ENCODE measurements at regions not wholly inside any gene's neighbourhood (a gene's known extent, or its start where the extent isn't known, plus 50 kb on each side); places are given as distances from the start of the nearest gene placed in this dataset.

DNA sequence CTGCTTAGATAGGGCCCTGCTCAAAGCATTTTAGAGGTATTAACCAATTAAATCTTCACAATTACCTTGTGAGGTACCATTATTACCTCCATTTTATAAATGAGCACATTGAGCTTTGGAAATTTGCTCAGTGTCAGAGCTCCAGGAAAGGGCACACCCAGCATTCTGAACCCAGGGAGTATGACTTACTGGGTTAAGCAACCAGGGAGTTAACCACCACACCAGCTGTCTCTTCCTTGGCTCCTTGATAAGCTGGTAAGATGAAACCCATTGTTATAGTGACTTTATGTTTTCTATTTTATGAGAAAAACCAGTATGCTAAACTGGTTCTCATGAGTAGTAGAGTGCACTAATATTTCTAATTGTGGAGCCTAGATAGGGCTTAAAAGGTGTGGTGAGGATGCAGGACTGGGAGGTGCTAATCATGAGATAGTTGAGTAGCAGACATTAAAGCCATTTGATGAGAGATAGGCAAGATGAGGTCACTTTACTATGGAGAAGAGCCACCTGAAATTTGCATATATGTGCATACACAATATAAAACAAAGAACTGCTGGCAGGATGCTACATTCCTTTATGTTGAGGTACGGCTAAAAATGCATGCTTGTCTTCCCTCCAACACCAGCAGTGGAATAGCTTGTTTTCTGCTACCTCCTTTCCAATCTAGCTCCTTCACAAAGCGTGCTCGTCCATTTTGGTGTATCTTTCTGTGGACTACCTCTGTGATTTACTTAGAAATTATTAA lies 556.1 kb downstream of the SPRY1 start:
- DNase-seq, result peak; percentile 74
- H3K27me3 ChIP-seq (replicated peaks; ENCODE audit: insufficient read depth), result no peaks in the 10 kb centered on the region
- peak overlapping the region; percentile 50 for H3K27ac ChIP-seq
- in situ Hi-C loops (cut with MboI), result no loop called here
- H2AFZ ChIP-seq, result peak overlapping the region; percentile 38
- no peaks in the 10 kb centered on the region for H4K20me1 ChIP-seq (ENCODE audit: insufficient read depth)
- H3K4me1 ChIP-seq (ENCODE audit: insufficient read depth), result peaks cover 22% of the 10 kb centered on the region
- no peak overlapping the region for H3K9ac ChIP-seq
- no peaks in the 10 kb centered on the region for H3K9me3 ChIP-seq (ENCODE audit: low read depth)
- H3K9me2 ChIP-seq (ENCODE audit: insufficient read depth), result peaks cover 3% of the 10 kb centered on the region; the same call in 1 of the 2 replicates
- H3K36me3 ChIP-seq (ENCODE audit: low read depth), result no peaks in the 10 kb centered on the region
- H3K79me2 ChIP-seq (ENCODE audit: insufficient read depth), result no peaks in the 10 kb centered on the region
- no peak for TF ChIP-seq EZH2phosphoT487 (IDR thresholded peaks at IDR 0.05; ENCODE audit: insufficient read depth, low read depth)
- TF ChIP-seq EZH2 (IDR thresholded peaks at IDR 0.05; ENCODE audit: insufficient read depth, poor library complexity, severe bottlenecking), result no peak
- peaks cover 20% of the 10 kb centered on the region for H3F3A ChIP-seq (ENCODE audit: insufficient read depth)
- WGBS, 2 experiments (ENCODE audit: low coverage in 1 of 2, low lambda C conversion rate in 2 of 2, missing lambda C conversion rate in 2 of 2), result 23% methylated on average over 3 of the region's 3 CpGs
- peak overlapping the region; percentile 50 for H3K4me2 ChIP-seq (ENCODE audit: unreplicated experiment)
- H3K4me3 ChIP-seq, result 0 out of 2 replicates have a peak overlapping the region, but pooled peaks have one; percentile 42

DNA sequence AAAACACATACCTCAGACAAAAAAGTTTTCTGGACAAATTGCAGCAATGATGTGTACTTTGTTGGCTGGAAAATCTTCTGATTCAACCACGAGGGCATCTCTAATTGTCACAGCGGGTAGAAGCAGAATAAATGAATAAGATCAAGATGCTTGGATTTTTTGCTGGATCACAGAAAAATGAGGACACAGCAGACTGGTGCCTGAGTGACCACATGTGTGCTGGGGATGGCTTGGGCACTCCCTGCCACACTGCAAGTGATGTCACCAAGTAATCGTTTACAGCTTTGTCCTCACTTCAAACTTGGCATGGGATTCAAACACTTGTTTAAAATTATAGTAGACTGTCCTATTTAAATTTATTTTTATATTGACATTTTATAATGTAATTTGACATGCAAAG lies 557.0 kb downstream of the SPRY1 start:
- Histone ChIP-seq H2AFZ (peak overlapping the region; percentile 38), H3K27me3 (replicated peaks; ENCODE audit: insufficient read depth) (no peaks in the 10 kb centered on the region), H3K79me2 (ENCODE audit: insufficient read depth) (no peaks in the 10 kb centered on the region), H3K9me2 (ENCODE audit: insufficient read depth) (peaks cover 3% of the 10 kb centered on the region; the same call in 1 of the 2 replicates), H3K4me3 (peak overlapping the region; percentile 42; the same call in 1 of the 2 replicates), H3K27ac (peak overlapping the region; percentile 50), H3K9ac (no peak overlapping the region), H3K4me1 (ENCODE audit: insufficient read depth) (peaks cover 22% of the 10 kb centered on the region), H3K9me3 (ENCODE audit: low read depth) (no peaks in the 10 kb centered on the region), H4K20me1 (ENCODE audit: insufficient read depth) (no peaks in the 10 kb centered on the region), H3K36me3 (ENCODE audit: low read depth) (no peaks in the 10 kb centered on the region), H3F3A (ENCODE audit: insufficient read depth) (peaks cover 20% of the 10 kb centered on the region), H3K4me2 (ENCODE audit: unreplicated experiment) (peak overlapping the region; percentile 50)
- WGBS, 2 experiments (ENCODE audit: low coverage in 1 of 2, low lambda C conversion rate in 2 of 2, missing lambda C conversion rate in 2 of 2), result 2 to 6% methylated on average over 3 of the region's 3 CpGs
- in situ Hi-C loops (cut with MboI), result no loop called here
- no peak for TF ChIP-seq EZH2 (IDR thresholded peaks at IDR 0.05; ENCODE audit: insufficient read depth, poor library complexity, severe bottlenecking)
- no peak for TF ChIP-seq EZH2phosphoT487 (IDR thresholded peaks at IDR 0.05; ENCODE audit: insufficient read depth, low read depth)
- peak; percentile 54 for DNase-seq

GRCh38 chr4:123954220-123954619 lies 557.6 kb downstream of the SPRY1 start:
- H3K9ac ChIP-seq, result no peak overlapping the region
- no peaks in the 10 kb centered on the region for H3K27me3 ChIP-seq (replicated peaks; ENCODE audit: insufficient read depth)
- no peak for DNase-seq
- H3K79me2 ChIP-seq (ENCODE audit: insufficient read depth), result no peaks in the 10 kb centered on the region
- in situ Hi-C loops (cut with MboI), result no loop called here
- H4K20me1 ChIP-seq (ENCODE audit: insufficient read depth), result no peaks in the 10 kb centered on the region
- peak overlapping the region; percentile 50 for H3K4me2 ChIP-seq (ENCODE audit: unreplicated experiment)
- TF ChIP-seq EZH2 (IDR thresholded peaks at IDR 0.05; ENCODE audit: insufficient read depth, poor library complexity, severe bottlenecking), result no peak
- no peak for TF ChIP-seq EZH2phosphoT487 (IDR thresholded peaks at IDR 0.05; ENCODE audit: insufficient read depth, low read depth)
- no peaks in the 10 kb centered on the region for H3K9me3 ChIP-seq (ENCODE audit: low read depth)
- peak overlapping the region; percentile 42 for H3K4me3 ChIP-seq
- no peaks in the 10 kb centered on the region for H3K36me3 ChIP-seq (ENCODE audit: low read depth)
- WGBS, 2 experiments (ENCODE audit: low coverage in 1 of 2, low lambda C conversion rate in 2 of 2, missing lambda C conversion rate in 2 of 2), result 87 to 91% methylated on average over 4 of the region's 4 CpGs
- peaks cover 20% of the 10 kb centered on the region for H3F3A ChIP-seq (ENCODE audit: insufficient read depth)
- no peak overlapping the region for H3K27ac ChIP-seq
- H3K4me1 ChIP-seq (ENCODE audit: insufficient read depth), result peaks cover 22% of the 10 kb centered on the region
- peak overlapping the region; percentile 49 for H2AFZ ChIP-seq
- H3K9me2 ChIP-seq (ENCODE audit: insufficient read depth), result peaks cover 3% of the 10 kb centered on the region; the same call in 1 of the 2 replicates

DNA sequence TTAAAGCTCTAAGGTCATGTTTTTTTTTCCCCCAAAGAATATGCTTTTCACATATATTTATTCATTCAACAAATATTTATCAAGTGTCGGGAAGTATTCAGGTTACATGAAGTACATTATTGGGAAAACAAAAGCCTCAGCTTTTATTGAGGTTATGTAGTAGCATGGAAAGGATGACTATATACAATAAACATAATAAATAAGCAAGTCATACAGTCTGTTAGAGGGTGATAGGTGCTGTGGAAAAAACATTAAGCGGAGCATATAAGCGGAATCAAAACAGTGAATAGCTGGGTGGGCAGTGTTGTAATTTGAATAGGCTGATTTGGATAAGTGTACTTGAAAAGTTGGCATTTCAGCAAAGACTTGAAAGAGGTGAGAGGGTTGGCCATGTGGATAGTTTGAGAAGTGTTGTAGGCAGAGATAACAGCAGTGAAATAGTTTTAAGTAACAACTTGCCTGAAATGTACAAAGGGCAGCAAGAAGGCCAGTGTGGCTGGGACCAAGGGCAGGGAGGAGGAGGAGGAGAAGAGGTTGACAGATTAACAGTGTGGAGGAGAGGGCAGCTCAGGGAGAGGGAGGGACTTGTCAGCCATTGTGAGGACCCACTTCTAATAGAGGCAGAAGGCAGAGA lies 558.7 kb downstream of the SPRY1 start:
- no peak overlapping the region for H3K27ac ChIP-seq
- no peaks in the 10 kb centered on the region for H3K27me3 ChIP-seq (replicated peaks; ENCODE audit: insufficient read depth)
- H3K36me3 ChIP-seq (ENCODE audit: low read depth), result no peaks in the 10 kb centered on the region
- H3K4me2 ChIP-seq (ENCODE audit: unreplicated experiment), result no peak overlapping the region
- in situ Hi-C loops (cut with MboI), result no loop called here
- peaks cover 3% of the 10 kb centered on the region; the same call in 1 of the 2 replicates for H3K9me2 ChIP-seq (ENCODE audit: insufficient read depth)
- peaks cover 22% of the 10 kb centered on the region for H3K4me1 ChIP-seq (ENCODE audit: insufficient read depth)
- no peak overlapping the region for H3K4me3 ChIP-seq
- H2AFZ ChIP-seq, result no peak overlapping the region
- peaks cover 20% of the 10 kb centered on the region for H3F3A ChIP-seq (ENCODE audit: insufficient read depth)
- no peaks in the 10 kb centered on the region for H4K20me1 ChIP-seq (ENCODE audit: insufficient read depth)
- H3K9ac ChIP-seq, result no peak overlapping the region
- DNase-seq, result no peak
- 96 to 99% methylated on average over 3 of the region's 3 CpGs for WGBS, 2 experiments (ENCODE audit: low coverage in 1 of 2, low lambda C conversion rate in 2 of 2, missing lambda C conversion rate in 2 of 2)
- H3K79me2 ChIP-seq (ENCODE audit: insufficient read depth), result no peaks in the 10 kb centered on the region
- H3K9me3 ChIP-seq (ENCODE audit: low read depth), result no peaks in the 10 kb centered on the region
- no peak for TF ChIP-seq EZH2phosphoT487 (IDR thresholded peaks at IDR 0.05; ENCODE audit: insufficient read depth, low read depth)
- TF ChIP-seq EZH2 (IDR thresholded peaks at IDR 0.05; ENCODE audit: insufficient read depth, poor library complexity, severe bottlenecking), result no peak
